D721Med (cell line): ENCODE measurements at regions not wholly inside any gene's neighbourhood (a gene's known extent, or its start where the extent isn't known, plus 50 kb on each side); places are given as distances from the start of the nearest gene placed in this dataset.
"Not testable (repeated sequence)": the region's sequence is repeated elsewhere in the genome, so short reads cannot be mapped to it uniquely, and the experiment has no call there.

Source experiments
- DNase-seq: peaks from one replicate; pipeline ENCODE4 v3.0.0; 2011; ENCODE audit warnings: low spot score; ENCODE audit not compliant: insufficient read length
- FAIRE-seq: peaks from 2 replicates; lab custom pipeline; 2011; peaks lifted over from hg19 to GRCh38; lab: Jason Lieb, UNC
- TF ChIP-seq, protein P1 (sequence below): IDR thresholded peaks from 2 replicates; pipeline ENCODE4 v1.5.1; 2012; ENCODE audit warnings: mild to moderate bottlenecking, control low read depth; ENCODE audit not compliant: insufficient read depth; ENCODE audit errors: missing control alignments

- peak; percentile 87 for FAIRE-seq
- TF ChIP-seq, protein P1, sequence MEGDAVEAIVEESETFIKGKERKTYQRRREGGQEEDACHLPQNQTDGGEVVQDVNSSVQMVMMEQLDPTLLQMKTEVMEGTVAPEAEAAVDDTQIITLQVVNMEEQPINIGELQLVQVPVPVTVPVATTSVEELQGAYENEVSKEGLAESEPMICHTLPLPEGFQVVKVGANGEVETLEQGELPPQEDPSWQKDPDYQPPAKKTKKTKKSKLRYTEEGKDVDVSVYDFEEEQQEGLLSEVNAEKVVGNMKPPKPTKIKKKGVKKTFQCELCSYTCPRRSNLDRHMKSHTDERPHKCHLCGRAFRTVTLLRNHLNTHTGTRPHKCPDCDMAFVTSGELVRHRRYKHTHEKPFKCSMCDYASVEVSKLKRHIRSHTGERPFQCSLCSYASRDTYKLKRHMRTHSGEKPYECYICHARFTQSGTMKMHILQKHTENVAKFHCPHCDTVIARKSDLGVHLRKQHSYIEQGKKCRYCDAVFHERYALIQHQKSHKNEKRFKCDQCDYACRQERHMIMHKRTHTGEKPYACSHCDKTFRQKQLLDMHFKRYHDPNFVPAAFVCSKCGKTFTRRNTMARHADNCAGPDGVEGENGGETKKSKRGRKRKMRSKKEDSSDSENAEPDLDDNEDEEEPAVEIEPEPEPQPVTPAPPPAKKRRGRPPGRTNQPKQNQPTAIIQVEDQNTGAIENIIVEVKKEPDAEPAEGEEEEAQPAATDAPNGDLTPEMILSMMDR, result peak; percentile 76
- no peak for DNase-seq
Measured at GRCh38 chr9:7570107-7570720, 229.4 kb downstream of the DMAC1 start.

- FAIRE-seq, result no peak
- TF ChIP-seq, protein P1, result no peak
- no peak for DNase-seq
Measured at GRCh38 chr9:7567687-7568086, 231.9 kb downstream of the DMAC1 start.

GRCh38 chr9:7561527-7562080 lies 238.0 kb downstream of the DMAC1 start:
- FAIRE-seq, result no peak
- TF ChIP-seq, protein P1, result no peak
- DNase-seq, result no peak

- FAIRE-seq (no peak), DNase-seq (no peak)
- TF ChIP-seq, protein P1, result no peak
Measured at GRCh38 chr9:7560669-7561305, 238.8 kb downstream of the DMAC1 start.

DNA sequence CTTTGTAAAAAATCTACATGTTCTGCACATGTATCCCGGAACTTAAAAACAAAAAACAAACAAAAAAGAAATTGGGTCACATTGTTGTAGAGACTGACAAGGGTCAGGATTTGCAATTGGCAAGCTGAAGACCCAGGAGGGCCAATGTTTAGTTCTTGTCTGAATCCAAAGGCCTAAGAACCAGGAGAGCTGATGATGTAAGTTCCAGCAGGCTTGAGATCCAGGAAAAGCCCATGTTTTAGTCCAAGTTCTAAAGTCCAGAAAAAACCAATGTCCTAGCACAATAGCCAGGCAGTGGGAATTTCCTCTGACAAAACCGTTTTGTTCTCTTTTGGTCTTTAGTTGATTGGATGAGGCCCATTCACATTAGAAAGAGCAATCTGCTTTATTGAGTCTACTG lies 244.9 kb downstream of the DMAC1 start:
- FAIRE-seq (no peak), DNase-seq (no peak)
- TF ChIP-seq, protein P1, result no peak

DNA sequence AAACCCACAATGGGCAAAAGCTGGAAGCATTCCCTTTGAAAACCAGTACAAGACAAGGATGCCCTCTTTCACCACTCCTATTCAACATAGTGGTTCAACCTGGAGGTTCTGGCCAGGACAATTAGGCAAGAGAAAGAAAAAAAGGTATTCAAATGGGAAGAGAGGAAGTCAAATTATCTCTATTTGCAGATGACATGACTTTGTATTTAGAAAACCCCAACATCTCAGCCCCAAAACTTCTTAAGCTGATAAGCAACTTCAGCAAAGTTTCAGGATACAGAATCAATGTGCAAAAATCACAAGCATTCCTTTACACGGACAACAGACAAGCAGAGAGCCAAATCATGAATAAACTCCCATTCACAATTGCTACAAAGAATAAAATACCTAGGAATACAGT lies 246.9 kb downstream of the DMAC1 start:
- FAIRE-seq, DNase-seq: not testable (repeated sequence)

GRCh38 chr9:7549249-7549648 lies 250.3 kb downstream of the DMAC1 start:
- FAIRE-seq (peak; percentile 69), DNase-seq (peak; percentile 16)
- TF ChIP-seq, protein P1, result no peak
